ENCODE measurements at regions not wholly inside any gene's neighbourhood (a gene's known extent, or its start where the extent isn't known, plus 50 kb on each side); places are given as distances from the start of the nearest gene placed in this dataset.
A peak's percentile ranks its signal among the peaks of the same experiment; 100 is the strongest.

DNA sequence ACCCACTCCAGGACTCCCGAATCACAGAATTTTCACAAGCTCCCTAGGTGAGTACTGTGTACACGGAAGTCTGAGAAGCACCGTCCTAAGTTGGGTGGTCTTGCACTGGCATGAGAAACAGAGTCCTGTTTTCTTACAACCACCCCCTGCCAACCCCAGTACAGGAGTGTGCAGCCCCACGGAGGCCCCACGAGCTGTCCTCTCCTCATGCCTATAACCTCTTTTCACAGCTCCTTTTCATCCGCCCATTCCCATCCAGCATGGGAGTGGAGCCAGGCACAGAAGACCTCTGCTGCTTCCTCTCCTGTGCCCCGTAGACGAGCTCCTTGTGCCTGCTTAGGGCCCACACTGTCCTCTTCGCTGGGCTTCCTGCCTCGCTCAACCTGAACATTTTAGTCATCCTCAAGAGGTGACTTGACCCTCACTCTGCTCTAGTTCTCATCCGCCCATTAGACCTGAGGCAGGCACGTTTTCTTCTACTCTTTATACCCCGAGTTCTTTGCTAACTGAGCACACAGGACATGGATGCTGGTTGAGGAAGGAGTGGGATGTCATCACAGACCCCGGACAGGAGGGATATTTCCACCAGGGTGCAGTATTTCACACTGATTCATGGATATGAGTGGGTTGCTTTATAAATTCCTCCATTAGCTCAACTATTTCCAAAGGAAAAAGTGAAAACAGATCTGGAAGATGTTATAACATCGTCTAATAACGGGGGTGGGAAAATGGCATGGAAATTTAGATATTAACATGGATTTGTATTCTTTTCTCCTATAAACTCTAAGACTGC is 160.5 kb downstream of the TTLL2 start:
- TF ChIP-seq, protein P1, sequence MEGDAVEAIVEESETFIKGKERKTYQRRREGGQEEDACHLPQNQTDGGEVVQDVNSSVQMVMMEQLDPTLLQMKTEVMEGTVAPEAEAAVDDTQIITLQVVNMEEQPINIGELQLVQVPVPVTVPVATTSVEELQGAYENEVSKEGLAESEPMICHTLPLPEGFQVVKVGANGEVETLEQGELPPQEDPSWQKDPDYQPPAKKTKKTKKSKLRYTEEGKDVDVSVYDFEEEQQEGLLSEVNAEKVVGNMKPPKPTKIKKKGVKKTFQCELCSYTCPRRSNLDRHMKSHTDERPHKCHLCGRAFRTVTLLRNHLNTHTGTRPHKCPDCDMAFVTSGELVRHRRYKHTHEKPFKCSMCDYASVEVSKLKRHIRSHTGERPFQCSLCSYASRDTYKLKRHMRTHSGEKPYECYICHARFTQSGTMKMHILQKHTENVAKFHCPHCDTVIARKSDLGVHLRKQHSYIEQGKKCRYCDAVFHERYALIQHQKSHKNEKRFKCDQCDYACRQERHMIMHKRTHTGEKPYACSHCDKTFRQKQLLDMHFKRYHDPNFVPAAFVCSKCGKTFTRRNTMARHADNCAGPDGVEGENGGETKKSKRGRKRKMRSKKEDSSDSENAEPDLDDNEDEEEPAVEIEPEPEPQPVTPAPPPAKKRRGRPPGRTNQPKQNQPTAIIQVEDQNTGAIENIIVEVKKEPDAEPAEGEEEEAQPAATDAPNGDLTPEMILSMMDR (IDR thresholded peaks at IDR 0.05; ENCODE audit: low read depth, low read length), result peak; percentile 47
- in situ Hi-C loops (cut with HindIII; ENCODE audit: low sequenced_read_pairs), result no loop called here
- H3K4me3 ChIP-seq (ENCODE audit: low read depth, low read length), result no peak overlapping the region
- DNase-seq (ENCODE audit: low read depth, low spot score), result peak; percentile 32

DNA sequence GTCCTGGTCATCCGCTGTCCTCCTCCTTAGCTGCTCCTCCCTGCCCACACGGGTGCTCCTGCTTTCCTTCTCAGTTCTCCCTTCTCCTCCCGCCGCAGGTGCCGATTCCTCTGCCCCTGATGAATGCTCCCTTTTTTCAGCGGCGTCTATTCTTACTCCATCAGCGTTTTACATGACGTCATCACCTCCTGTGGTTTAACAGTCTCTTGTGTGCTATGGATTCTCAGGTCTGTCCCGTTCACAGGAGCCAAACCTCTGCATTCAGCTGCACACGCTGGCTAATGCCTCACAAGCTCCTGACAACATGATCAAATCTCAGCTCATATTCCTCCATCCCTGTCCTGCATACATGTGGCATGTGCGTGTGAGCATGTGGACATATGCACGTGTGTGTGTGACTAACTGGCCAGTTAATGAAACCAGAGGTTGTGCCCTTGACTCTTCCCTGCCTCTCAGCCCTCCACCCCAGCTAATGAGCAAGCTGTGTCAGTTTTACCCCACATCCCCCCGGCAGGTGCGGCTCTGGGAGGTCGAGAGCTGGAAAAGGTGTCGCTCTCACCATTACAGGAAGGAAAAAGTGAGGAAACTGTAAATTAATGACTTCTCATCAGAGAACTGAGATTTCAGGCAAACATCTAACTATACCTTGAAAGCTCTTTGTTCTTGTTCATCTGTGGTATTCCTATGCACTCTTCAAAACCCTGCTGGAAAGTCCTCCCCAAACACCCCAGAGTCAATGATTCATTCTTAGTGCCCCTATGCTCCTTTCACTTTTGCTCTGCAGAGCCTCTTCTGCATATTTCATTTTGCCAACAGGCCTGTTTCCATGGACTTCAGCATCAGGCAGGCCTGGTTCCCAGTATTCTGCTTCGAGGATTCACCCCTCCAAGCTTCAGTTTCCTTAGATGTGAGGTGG is 163.1 kb downstream of the TTLL2 start:
- no peak for DNase-seq (ENCODE audit: low read depth, low spot score)
- no peak overlapping the region for H3K4me3 ChIP-seq (ENCODE audit: low read depth, low read length)
- in situ Hi-C loops (cut with HindIII; ENCODE audit: low sequenced_read_pairs), result no loop called here
- TF ChIP-seq, protein P1 (IDR thresholded peaks at IDR 0.05; ENCODE audit: low read depth, low read length), result no peak

DNA sequence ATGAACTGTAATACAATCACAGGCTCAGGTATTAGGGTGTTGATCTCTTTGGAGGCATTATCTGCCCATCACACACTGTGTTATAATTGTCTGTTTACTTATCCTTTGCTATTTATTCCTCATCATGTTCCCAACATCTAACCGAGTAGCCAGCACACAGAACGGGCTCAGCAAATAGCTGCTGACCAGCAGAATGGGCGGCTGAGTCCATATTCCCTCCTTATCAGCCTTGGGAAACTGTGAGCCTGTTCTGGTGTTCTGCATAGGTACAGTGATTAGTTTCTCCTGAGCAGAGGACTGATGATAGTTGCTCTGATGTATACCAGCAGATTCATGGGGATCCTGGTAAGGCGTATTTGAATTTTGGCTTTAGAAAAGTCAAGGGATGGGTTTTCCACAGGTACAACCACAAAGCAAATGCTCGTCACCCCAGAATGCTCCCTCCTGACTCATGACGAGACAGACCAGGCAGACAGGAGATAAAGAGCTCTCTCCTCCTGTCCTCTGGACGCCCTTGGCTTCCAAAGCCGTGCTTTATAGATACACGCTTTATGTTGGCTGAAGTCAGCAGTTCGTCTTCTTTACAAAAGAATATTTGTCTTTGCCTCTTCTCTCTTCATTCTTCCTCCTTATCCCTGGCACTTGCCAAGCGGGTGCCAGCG is 166.7 kb downstream of the TTLL2 start:
- no peak for DNase-seq (ENCODE audit: low read depth, low spot score)
- no peak overlapping the region for H3K4me3 ChIP-seq (ENCODE audit: low read depth, low read length)
- in situ Hi-C loops (cut with HindIII; ENCODE audit: low sequenced_read_pairs), result no loop called here
- TF ChIP-seq, protein P1 (IDR thresholded peaks at IDR 0.05; ENCODE audit: low read depth, low read length), result no peak

DNA sequence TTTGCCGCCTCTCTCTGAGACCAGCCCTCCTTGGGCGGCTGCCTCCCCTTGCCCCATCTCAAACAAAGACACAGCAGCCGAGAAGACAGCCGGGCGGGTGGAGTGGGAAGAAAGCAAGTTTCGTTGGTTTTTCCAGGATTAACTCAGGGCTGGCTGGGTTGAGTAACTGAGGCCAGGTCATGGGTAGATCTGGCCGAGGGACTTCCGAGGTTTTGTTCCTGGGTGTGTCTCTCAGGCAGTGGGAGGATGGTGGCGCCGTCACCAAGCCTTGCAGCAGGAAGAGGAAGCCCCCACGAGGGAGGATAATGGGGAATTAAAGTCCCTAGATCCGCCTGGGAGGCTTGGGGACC is 167.2 kb downstream of the TTLL2 start:
- DNase-seq (ENCODE audit: low read depth, low spot score), result no peak
- TF ChIP-seq, protein P1 (IDR thresholded peaks at IDR 0.05; ENCODE audit: low read depth, low read length), result no peak
- no peak overlapping the region for H3K4me3 ChIP-seq (ENCODE audit: low read depth, low read length)
- in situ Hi-C loops (cut with HindIII; ENCODE audit: low sequenced_read_pairs), result no loop called here

DNA sequence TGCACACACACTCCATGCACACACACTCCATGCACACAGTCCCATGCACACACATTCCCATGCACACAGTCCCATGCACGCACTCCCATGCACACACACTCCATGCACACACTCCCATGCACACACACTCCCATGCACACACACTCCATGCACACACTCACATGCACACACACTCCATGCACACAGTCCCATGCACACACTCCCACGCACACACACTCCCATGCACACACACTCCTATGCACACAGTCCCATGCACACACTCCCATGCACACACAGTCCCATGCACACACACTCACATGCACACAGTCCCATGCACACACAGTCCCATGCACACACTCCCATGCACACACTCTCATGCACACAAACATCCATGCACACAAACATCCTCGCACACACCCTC is 168.4 kb downstream of the TTLL2 start:
- TF ChIP-seq, protein P1 (IDR thresholded peaks at IDR 0.05; ENCODE audit: low read depth, low read length), result no peak
- DNase-seq (ENCODE audit: low read depth, low spot score), result no peak
- H3K4me3 ChIP-seq (ENCODE audit: low read depth, low read length), result no peak overlapping the region
- in situ Hi-C loops (cut with HindIII; ENCODE audit: low sequenced_read_pairs), result no loop called here

DNA sequence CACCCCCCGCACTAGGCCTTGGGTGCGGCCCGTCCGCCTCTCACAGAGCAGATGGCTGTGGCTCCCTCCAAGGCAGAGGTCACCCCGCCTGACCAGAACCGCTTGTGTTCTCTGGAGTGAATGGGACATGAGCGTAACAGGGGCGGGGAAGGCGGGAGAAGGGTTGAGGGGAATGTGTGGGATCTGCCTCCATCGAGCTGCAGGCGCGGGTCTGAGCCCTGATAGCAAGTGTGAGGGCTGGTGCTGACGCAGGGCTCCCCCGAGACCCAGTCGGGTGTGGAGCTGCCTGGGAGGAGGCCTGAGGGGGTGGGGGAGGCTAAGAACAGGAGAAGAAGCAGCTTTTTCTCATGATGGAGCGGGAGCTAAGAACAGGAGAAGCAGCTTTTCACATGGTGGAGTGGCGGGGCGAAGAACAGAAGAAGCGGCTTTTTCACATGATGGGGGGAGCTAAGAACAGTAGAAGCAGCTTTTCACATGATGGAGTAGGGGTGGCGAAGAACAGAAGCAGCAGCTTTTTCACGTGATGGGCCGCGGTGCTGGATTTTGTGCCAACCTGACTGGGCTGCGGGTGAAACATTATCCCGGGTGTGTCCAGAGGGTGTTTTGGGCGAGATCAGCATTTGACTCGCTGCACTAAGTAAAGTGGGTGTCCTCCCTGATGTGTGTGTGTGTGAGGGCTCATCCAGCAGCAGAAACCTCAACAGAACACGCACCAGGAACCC is 169.3 kb downstream of the TTLL2 start:
- DNase-seq (ENCODE audit: low read depth, low spot score), result no peak
- H3K4me3 ChIP-seq (ENCODE audit: low read depth, low read length), result no peak overlapping the region
- in situ Hi-C loops (cut with HindIII; ENCODE audit: low sequenced_read_pairs), result no loop called here
- TF ChIP-seq, protein P1 (IDR thresholded peaks at IDR 0.05; ENCODE audit: low read depth, low read length), result no peak
